ENCODE measurements at regions not wholly inside any gene's neighbourhood (a gene's known extent, or its start where the extent isn't known, plus 50 kb on each side); places are given as distances from the start of the nearest gene placed in this dataset.

DNA sequence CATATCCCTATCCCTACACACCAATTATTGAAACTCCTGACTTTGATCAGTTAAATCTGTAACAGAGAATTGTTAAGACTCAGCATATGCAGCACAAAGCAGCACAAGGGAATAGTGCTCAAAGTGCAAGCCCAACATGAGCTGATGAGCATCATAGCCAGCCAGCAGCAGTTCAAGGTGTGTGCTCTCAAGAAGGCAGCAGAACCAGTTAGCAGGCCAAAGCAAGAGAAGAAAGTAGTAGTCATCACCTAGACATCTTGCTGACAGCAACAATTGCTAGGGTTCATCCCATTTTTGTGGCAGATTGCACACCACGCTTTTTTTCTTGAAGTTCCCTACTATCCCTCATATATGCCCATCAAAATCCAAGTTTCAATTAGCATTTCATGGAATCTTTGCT is 478.3 kb downstream of the COL11A1 start:
- TF ChIP-seq, protein P1, sequence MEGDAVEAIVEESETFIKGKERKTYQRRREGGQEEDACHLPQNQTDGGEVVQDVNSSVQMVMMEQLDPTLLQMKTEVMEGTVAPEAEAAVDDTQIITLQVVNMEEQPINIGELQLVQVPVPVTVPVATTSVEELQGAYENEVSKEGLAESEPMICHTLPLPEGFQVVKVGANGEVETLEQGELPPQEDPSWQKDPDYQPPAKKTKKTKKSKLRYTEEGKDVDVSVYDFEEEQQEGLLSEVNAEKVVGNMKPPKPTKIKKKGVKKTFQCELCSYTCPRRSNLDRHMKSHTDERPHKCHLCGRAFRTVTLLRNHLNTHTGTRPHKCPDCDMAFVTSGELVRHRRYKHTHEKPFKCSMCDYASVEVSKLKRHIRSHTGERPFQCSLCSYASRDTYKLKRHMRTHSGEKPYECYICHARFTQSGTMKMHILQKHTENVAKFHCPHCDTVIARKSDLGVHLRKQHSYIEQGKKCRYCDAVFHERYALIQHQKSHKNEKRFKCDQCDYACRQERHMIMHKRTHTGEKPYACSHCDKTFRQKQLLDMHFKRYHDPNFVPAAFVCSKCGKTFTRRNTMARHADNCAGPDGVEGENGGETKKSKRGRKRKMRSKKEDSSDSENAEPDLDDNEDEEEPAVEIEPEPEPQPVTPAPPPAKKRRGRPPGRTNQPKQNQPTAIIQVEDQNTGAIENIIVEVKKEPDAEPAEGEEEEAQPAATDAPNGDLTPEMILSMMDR (IDR thresholded peaks at IDR 0.05), result no peak
- TF ChIP-seq POLR2A (IDR thresholded peaks at IDR 0.05), result no peak

Data from Peyer's patch (tissue), 4 donors.